Thoracic aorta (tissue), 2 donors: ENCODE measurements at regions not wholly inside any gene's neighbourhood (a gene's known extent, or its start where the extent isn't known, plus 50 kb on each side); places are given as distances from the start of the nearest gene placed in this dataset.

ENCODE experiments used
- ATAC-seq: fragments of 150-250 bp; one replicate; pipeline ENCODE4 v1.8.0; 2017; ENCODE audit warnings: low read depth; ENCODE audit not compliant: insufficient number of reproducible peaks, low FRiP score
- DNase-seq: peaks from one replicate; pipeline ENCODE4 v3.0.0-alpha.2; 2020; ENCODE audit warnings: low spot score
- H3K27ac ChIP-seq, 2 donors: fragments of 200-600 bp; sonication (generic); 1 replicate in 1 of 2; 2 replicates in 1 of 2; pipeline ENCODE4 v1.5.1; 2016; ENCODE audit warnings: mild to moderate bottlenecking in 2 of 2, moderate library complexity in 2 of 2
- H3K27me3 ChIP-seq: fragments of 200-600 bp; sonication (generic); replicated peaks from 2 replicates; pipeline ENCODE4 v1.6.0; 2016; ENCODE audit warnings: mild to moderate bottlenecking; ENCODE audit not compliant: insufficient read depth
- H3K36me3 ChIP-seq: fragments of 200-600 bp; sonication (generic); one replicate; pipeline ENCODE4 v1.5.1; 2016
- H3K4me1 ChIP-seq, 2 donors: fragments of 200-600 bp; sonication (generic); 1 replicate in 1 of 2; 2 replicates in 1 of 2; pipeline versions ENCODE4 v1.5.1 to v1.6.0; 2016; ENCODE audit warnings: low read depth in 2 of 2, mild to moderate bottlenecking in 1 of 2; ENCODE audit not compliant: control insufficient read depth in 1 of 2
- H3K4me3 ChIP-seq: fragments of 200-600 bp; sonication (generic); 2 replicates; pipeline ENCODE4 v1.5.1; 2016; ENCODE audit warnings: mild to moderate bottlenecking
- H3K9me3 ChIP-seq: fragments of 200-600 bp; sonication (generic); 2 replicates; pipeline ENCODE4 v1.5.1; 2016
- TF ChIP-seq, protein P1 (sequence below): fragments of 200-600 bp; sonication (generic); IDR thresholded peaks from one replicate; pipeline ENCODE4 v1.5.1; 2019; ENCODE audit warnings: antibody characterized with exemption

DNA sequence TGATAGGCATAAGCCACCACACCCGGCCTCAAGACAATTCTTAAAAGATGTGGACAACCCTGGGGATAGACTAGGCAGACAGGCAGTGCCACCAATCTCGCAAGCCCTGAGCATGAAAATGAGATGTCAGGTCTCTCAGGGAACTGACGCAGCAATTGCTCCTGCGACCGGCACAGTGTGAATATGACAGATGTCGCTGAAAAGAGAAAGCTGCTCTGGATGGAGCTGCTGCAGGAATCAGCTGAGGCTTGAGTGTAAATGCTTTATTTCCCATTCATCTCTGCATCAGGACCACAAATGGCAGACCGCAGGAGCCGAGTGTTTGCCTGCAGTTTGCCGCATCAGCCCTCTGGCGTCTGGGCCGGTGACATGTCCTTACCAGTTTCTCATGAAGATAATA lies 68.4 kb downstream of the TFAP2C start:
- no peaks in the 10 kb centered on the region for H3K9me3 ChIP-seq
- no peak overlapping the region for H3K27ac ChIP-seq
- no peaks in the 10 kb centered on the region for H3K27me3 ChIP-seq
- DNase-seq (no peak), ATAC-seq (no peak)
- no peak overlapping the region for H3K4me3 ChIP-seq
- H3K36me3 ChIP-seq, result no peaks in the 10 kb centered on the region
- no peaks in the 10 kb centered on the region for H3K4me1 ChIP-seq
- TF ChIP-seq, protein P1, sequence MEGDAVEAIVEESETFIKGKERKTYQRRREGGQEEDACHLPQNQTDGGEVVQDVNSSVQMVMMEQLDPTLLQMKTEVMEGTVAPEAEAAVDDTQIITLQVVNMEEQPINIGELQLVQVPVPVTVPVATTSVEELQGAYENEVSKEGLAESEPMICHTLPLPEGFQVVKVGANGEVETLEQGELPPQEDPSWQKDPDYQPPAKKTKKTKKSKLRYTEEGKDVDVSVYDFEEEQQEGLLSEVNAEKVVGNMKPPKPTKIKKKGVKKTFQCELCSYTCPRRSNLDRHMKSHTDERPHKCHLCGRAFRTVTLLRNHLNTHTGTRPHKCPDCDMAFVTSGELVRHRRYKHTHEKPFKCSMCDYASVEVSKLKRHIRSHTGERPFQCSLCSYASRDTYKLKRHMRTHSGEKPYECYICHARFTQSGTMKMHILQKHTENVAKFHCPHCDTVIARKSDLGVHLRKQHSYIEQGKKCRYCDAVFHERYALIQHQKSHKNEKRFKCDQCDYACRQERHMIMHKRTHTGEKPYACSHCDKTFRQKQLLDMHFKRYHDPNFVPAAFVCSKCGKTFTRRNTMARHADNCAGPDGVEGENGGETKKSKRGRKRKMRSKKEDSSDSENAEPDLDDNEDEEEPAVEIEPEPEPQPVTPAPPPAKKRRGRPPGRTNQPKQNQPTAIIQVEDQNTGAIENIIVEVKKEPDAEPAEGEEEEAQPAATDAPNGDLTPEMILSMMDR, result no peak

DNA sequence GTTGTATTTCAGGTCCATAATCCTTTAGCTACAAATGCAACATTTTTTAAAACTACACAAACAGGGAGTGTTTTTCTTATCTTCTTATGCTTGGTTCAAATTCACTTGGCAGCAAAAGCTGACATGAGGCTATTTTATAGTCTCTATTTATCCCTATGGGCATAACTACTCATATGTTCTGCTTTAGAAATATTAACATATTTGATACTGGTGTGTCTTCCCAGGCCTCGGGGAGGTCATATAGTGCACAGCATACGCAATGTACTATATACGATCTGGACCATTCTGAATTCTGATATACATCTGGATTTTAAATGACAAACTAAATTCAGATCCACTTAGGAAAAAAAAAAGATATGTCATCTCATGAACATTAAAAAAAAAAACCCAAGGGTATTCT lies 69.2 kb downstream of the TFAP2C start:
- Histone ChIP-seq H3K4me3 (no peak overlapping the region), H3K9me3 (no peaks in the 10 kb centered on the region), H3K27me3 (no peaks in the 10 kb centered on the region), H3K27ac (no peak overlapping the region), H3K4me1 (no peaks in the 10 kb centered on the region), H3K36me3 (no peaks in the 10 kb centered on the region)
- ATAC-seq, result no peak
- DNase-seq, result no peak
- TF ChIP-seq, protein P1, result no peak

DNA sequence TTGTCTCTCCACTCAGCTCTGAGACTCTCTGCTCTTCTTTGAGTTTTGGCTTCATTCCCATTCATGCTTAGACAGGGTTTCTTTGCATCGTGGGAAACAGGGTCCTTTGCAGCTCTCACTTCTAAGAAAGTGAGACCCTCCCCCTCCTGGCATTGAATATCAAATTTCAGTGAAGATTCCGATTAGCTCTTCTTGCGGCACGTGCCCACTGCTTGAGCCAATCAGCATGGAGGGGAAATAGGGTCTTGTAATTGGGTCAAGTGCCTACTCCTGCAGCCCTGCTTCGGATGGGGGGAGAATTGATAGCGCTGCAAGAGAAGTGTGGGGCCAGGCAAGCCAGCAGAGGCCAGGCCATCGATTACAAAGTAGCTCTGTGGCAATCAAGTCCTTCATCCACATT lies 69.6 kb downstream of the TFAP2C start:
- TF ChIP-seq, protein P1, result no peak
- ATAC-seq (no peak), DNase-seq (no peak)
- Histone ChIP-seq H3K4me3 (no peak overlapping the region), H3K36me3 (no peaks in the 10 kb centered on the region), H3K4me1 (no peaks in the 10 kb centered on the region), H3K27me3 (no peaks in the 10 kb centered on the region), H3K27ac (no peak overlapping the region), H3K9me3 (no peaks in the 10 kb centered on the region)

DNA sequence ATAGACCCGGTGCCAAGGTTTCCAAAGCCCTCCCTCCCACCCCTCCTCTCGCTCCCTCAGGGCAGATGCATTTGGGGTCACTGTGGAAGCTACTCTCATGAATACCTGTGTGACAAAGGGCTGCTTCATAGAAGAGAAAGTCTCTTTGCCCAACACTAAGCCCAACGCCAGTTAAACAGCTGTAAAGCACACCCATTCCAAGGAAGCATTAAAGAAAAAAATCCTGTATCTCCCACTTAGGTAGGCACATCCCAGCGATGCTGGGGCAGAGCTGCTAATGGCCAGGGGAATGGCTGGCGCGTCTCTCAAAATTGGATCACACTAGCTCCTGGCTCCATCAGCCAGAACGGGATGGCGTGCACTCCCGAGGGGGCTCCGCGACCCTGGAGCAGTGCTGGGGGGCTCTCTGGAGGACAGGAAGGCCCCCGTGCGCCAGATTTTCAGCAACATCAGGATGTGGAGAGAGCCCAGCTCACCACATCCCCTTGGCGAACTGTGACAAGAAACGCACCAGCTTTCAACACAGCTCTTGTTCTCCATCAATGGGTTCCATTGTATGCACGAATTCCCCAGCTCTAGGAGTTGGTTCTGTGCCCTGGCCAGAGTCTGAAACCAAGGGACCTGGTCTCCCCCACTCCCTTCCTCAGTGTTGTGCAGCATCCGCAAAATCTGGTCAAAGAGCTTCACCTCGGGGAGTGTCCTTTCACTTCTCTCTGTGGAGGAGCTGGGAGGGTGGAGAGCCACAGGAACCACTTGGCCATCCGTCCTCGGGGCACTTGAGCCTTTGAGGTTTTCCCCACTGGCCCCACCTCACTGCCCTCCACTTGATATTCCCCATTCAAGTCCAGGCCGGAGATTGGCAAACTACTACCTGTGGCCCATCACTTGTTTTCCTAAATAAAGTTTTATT lies 74.1 kb downstream of the TFAP2C start:
- no peaks in the 10 kb centered on the region for H3K4me1 ChIP-seq
- ATAC-seq (no peak), DNase-seq (no peak)
- TF ChIP-seq, protein P1, result no peak
- no peaks in the 10 kb centered on the region for H3K9me3 ChIP-seq
- H3K36me3 ChIP-seq, result no peaks in the 10 kb centered on the region
- no peak overlapping the region for H3K27ac ChIP-seq
- no peaks in the 10 kb centered on the region for H3K27me3 ChIP-seq
- no peak overlapping the region for H3K4me3 ChIP-seq

DNA sequence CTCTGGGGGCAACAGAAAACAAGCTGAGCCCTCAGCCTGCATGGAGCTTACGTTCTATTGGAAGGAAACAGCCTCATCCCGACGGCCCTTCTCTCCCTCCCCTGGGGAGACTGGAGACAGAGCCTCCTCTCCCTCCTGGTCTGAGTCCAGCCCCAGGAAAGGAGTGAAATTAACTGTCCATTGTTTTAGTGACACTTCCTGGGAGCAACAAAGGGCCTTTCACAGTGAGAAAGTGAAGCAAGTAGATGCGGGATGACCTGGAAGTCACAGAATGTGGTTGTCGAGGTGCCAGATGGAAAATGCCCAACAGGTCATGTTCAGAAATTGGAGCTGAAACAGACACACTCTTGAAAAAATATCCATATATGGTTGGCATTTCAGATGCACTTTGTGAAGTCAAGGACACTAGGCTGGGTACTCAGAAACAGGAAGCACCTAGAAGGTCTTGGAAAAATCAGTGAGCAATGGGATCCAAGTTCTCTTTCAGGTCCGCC lies 77.8 kb downstream of the TFAP2C start:
- ATAC-seq (no peak), DNase-seq (no peak)
- Histone ChIP-seq H3K4me3 (no peak overlapping the region), H3K4me1 (no peaks in the 10 kb centered on the region), H3K27ac (no peak overlapping the region), H3K36me3 (no peaks in the 10 kb centered on the region), H3K9me3 (no peaks in the 10 kb centered on the region), H3K27me3 (no peaks in the 10 kb centered on the region)
- TF ChIP-seq, protein P1, result no peak
